NCI-H460 (cell line): ENCODE measurements at regions not wholly inside any gene's neighbourhood (a gene's known extent, or its start where the extent isn't known, plus 50 kb on each side); places are given as distances from the start of the nearest gene placed in this dataset.
"Not testable (repeated sequence)": the region's sequence is repeated elsewhere in the genome, so short reads cannot be mapped to it uniquely, and the experiment has no call there.

Experiments
- DNase-seq: peaks from one replicate; pipeline ENCODE4 v3.0.0-alpha.2; 2016; ENCODE audit warnings: low read depth; ENCODE audit errors: extremely low read depth

DNA sequence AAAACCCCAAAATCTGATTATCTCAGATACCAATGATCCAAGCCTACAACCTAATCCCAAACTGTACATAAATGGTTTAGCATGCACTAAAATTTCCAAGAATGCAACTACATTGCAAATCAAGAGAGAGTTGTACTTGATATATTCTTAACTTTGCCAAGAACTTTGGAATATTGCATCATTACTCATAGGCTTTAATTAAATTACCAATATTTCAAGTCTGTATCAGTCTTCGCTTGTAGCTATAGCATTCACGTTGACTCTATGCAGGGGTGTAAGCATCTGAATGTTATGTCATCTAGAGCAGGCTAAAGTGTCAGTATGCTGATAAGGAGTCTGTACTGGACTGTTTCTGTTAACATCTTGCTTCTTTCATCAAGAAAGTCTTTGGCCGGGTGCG, 56.3 kb downstream of the FOXI3 start:
- DNase-seq = no peak

- DNase-seq = no peak
Observed at GRCh38 chr2:88377641-88377991, 74.9 kb downstream of the FOXI3 start.

DNA sequence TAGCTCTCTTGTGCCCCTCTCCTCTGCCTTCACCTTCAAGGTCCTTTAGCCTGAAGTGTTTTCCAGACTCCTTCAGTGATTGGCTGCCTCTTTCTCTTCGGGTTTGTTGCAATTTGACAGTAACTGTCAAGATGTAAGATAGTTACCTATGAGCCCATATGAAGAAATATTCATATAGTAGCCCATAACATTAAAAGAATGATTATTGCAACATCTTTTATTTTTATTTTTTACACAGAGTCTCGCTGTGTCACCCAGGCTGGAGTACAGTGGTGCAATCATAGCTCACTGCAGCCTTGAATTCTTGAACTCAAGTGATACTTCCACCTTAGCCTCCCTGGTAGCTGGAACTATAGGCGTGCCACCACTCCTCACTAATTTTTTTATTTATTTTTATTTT, 80.5 kb downstream of the FOXI3 start:
- no peak for DNase-seq

DNA sequence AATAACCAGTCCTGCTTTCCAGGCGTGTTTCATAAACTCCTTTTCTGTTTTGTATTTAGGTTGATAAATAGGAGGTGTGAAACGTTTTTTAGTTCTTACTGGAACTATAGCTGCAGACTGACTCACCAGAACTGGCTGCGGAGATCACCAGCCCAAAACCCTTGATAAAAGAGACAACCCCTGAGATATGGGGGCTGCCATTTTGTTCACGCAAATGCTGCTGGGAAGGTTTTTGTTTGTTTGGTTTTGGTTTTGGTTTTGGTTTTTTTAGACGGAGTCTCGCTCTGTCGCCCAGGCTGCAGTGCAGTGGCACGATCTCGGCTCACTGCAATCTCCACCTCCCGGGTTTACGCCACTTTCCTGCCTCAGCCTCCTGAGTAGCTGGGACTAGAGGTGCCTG, 87.1 kb downstream of the FOXI3 start:
- DNase-seq = not testable (repeated sequence)

DNA sequence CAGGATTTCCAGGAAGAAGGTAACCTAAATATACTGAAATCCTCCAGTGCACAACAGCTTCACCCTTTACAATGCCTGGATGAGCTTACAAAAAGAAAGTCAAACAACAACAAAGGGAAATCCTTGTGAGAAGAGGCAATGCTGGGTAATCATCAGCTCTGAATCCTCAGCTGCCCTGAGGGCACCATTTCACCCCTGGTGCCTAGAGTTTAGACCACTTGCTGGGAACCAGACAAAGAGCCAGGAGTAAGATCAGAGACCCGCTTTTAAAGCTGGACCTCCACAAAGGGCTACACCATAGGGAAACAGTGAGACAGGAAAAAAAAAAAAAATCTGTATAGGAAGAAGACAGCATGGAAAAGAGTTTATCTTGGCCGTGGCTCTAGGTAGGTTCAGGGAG, 97.0 kb downstream of the FOXI3 start:
- DNase-seq = no peak

DNA sequence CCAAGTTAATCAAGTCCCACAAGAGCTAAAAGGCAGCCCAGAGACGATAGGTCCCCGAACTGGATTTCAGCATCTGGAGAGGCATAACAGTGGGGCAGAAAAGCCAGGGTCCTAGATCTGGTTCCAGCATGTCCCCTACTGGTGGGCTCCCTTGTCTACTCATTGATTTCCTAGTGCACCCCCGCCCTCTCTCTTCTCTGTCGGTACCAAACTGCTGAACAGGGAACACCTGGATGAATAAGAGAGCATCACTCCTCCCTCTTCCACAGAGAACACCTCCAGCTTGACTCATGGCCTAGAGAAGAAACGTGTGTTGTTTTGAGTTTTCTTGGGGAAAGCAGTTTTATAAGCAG, 101.3 kb downstream of the FOXI3 start:
- no peak for DNase-seq

DNA sequence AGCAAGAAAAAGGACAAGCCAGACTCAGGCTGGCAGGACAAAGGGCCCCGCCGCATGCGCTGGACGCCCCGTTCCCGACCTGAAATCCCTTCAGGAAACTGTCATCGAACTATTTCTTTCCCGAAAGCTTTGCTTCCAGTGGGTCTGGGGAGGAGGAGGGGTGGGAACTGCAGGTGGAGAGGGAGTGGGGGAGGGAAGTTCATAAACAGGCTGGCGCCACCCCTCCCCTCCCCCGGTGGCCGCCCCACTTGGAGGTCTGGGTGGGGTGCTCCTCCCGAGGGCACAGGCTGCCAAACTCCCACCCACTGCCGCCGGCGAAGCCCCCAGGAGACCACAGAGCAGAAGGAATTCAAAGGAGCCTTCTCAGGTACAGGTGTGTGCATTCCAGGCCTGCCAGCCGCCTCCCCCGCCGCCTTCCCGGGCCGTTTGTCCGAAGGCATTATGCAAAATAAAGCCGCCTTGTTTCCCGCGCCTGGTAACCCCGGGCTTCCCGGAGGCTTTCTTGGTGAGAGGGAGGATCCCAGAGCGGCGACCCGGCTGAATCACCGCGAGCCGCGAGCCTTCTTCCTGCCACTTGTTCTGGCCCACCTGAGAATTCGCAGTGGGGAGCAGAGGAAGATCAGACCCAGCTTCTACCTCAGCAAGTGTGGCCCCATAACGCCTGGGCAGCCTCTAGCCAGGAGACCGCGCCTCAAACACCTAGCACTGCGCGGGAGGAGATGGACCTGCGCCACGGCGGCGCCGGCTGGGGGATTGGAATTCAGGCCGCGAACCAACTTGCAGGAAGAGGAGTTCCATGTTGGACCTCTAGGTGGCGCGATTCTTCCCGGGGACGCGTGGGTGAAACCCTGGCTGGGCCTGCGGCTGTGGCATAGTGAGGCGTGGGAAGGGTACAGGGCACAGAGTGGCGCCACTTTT, 101.9 kb downstream of the FOXI3 start:
- peak; percentile 63 for DNase-seq

GRCh38 chr2:88345842-88346241, 106.7 kb downstream of the FOXI3 start:
- no peak for DNase-seq

GRCh38 chr2:88342749-88343148, 109.7 kb downstream of the FOXI3 start:
- DNase-seq = no peak

DNA sequence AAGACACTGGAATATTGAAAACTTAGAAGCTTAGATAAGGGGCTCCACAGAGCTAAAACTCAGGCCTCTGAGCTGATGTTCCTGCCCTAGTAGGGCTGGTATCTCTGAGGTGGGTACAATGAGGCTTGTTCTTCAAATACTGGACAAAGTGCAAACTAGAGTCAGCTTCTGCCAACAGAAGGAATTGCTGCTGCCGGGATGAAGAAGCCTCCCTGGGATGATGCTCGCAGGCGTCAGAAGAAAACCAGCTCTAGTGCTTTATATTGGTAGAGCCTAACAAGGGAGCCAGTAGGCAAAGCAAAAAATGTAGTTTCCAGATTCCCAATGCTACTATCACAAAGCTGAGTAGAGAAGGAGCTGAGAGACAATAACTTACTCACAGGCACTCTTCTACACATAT, 118.1 kb downstream of the FOXI3 start:
- DNase-seq = no peak

GRCh38 chr2:88331239-88331638, 121.3 kb downstream of the FOXI3 start:
- no peak for DNase-seq

DNA sequence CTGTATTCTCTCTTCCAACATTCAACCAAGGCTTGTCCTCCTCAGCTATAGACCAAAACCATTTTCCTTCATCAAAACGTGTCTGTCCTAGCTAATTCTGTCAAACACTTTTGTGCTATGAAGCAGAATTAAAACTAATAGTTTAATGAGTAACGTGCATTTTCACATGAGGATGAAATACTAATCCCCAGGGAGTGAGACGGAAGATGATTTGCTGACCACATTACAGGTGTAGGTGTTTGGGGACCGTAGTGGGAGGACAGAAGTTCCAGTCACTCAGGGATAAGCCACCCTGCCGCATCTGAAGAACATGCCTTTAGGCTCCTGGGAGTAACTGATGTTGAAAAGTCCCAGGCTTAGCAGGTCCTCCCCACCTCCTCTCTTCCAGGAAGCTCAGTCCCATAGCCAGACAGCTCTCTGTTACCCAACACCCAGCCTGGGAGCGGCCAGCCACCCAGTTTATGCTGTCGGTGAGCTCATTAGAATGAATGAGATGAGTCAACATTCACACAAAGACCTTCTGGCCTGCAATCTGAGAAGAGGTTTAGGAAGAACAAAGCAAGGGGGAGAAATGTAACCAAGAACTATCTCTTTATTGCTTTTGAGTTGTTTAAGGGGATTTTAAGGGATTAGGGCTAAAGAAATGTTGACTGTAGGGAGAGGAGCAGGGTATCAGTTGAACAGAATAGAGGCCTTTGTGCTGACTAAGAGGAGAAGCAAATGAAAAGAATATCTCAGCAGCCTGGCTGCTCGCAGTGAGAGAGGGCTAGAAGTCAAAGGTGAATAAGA, 122.5 kb downstream of the FOXI3 start:
- no peak for DNase-seq

GRCh38 chr2:88321449-88322248, 130.8 kb downstream of the FOXI3 start:
- DNase-seq = no peak

DNA sequence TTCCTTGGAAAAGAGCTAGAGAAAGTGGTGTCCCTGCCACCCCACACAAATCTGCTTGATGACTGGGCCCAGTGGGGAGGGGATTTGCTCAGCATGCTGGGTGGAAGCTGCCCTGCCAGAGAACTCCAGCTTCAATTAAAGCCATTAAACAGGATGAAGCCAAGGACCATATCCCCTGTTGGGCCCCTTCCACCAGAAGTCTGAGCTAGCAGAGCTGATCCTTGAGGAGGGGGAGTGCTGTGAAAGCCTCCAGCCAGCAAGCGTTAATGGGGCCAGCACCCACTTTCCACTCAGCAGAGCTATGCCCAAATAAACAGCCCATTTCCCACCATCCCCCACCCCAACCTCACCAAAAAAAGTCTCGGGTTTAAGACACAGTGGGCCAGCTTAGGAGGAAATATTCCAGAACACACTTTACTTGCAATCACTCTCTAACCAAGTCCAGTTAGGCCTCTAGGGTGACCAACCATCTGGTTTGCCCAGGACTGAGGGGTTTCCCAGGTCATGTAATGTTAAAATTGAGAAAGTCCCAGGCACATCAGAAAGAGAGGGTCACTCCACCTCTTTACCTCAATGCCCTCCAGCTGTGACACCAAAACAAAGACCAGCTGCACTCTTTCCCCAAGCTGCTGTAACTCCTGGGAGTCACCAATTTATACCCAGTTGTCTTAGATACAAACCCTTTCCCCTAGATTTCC, 132.3 kb downstream of the FOXI3 start:
- DNase-seq = no peak

DNA sequence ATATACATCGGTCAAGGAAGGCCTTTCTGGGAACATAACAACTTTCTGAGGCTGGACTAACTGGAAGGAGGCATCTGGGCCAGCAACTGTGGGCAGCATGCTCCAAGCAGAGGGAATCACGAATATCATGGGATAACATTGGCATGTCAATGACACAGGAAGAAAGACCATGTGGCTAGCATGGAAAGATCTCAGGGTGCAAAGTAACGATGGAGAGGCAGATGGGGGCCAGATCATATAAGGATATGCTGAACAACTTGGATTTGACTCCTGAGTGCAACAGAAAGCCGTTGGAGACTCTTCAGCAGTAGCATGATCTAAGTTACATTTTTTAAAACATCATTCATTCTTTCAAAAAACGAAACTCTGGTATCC, 133.6 kb downstream of the FOXI3 start:
- no peak for DNase-seq

- DNase-seq = no peak
Observed at GRCh38 chr2:88318071-88318955, 134.2 kb downstream of the FOXI3 start.

GRCh38 chr2:88310787-88311186, 140.6 kb downstream of the THNSL2 start:
- no peak for DNase-seq

GRCh38 chr2:88307817-88308216, 137.7 kb downstream of the THNSL2 start:
- peak; percentile 15 for DNase-seq

GRCh38 chr2:88303865-88304264, 133.7 kb downstream of the THNSL2 start:
- DNase-seq = no peak

DNA sequence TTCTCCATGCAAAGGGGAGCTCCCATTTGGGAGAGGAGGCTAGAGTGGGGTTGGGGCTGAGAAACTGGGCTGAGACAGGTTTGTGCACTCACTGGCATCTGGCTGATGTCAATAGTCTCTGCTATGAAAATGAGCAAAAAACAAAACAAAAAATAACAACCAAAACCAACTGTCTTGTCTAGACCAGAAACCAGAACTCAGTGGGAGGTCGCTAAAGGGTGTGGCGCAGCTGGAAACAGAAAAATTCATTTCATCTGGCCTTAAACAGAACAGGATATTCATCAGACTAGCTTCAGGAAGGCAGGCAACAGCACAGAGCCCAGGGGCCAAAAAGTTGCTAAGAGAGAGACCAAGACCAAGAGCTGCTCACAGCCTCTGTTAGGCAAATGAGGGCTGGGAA, 126.1 kb downstream of the THNSL2 start:
- DNase-seq = no peak
